Mesenchymal stem cell (in vitro differentiated cells and primary cell): ENCODE measurements at regions not wholly inside any gene's neighbourhood (a gene's known extent, or its start where the extent isn't known, plus 50 kb on each side); places are given as distances from the start of the nearest gene placed in this dataset.

Experiments used
- DNase-seq: peaks from one replicate; pipeline ENCODE4 v3.0.0-alpha.2; 2013
- H2AFZ ChIP-seq: one replicate; pipeline ENCODE4 v1.6.1; 2013; ENCODE audit warnings: low read depth, mild to moderate bottlenecking, control low read depth, inconsistent platforms, low read length, moderate library complexity
- H2AK5ac ChIP-seq: 2 replicates; pipeline ENCODE4 v1.6.1; 2013; ENCODE audit warnings: low read length, moderate library complexity, mild to moderate bottlenecking, inconsistent platforms; ENCODE audit not compliant: severe bottlenecking
- H2BK120ac ChIP-seq: one replicate; pipeline ENCODE4 v1.6.1; 2013; ENCODE audit warnings: low read depth, mild to moderate bottlenecking, inconsistent platforms, low read length, moderate library complexity
- H2BK12ac ChIP-seq, 2 experiments: one replicate each; pipeline ENCODE4 v1.6.1; 2013; ENCODE audit warnings: inconsistent platforms in 2 of 2, low read length in 2 of 2, mild to moderate bottlenecking in 2 of 2, moderate library complexity in 2 of 2, control low read depth in 1 of 2
- H2BK15ac ChIP-seq: one replicate; pipeline ENCODE4 v1.6.1; 2013; ENCODE audit warnings: mild to moderate bottlenecking, low read depth, inconsistent platforms; ENCODE audit not compliant: poor library complexity, severe bottlenecking
- H2BK5ac ChIP-seq: 2 replicates; pipeline ENCODE4 v1.6.1; 2013; ENCODE audit warnings: low read depth, mild to moderate bottlenecking, low read length, control low read depth, inconsistent platforms; ENCODE audit not compliant: poor library complexity, severe bottlenecking
- H3K14ac ChIP-seq, 2 experiments: one replicate each; pipeline ENCODE4 v1.6.1; 2013; ENCODE audit warnings: inconsistent platforms in 2 of 2, low read length in 2 of 2, control low read depth in 1 of 2, mild to moderate bottlenecking in 1 of 2, moderate library complexity in 1 of 2
- H3K18ac ChIP-seq, 2 experiments: one replicate each; pipeline ENCODE4 v1.6.1; 2013; ENCODE audit warnings: inconsistent platforms in 2 of 2, low read length in 2 of 2, control low read depth in 1 of 2, low read depth in 1 of 2, mild to moderate bottlenecking in 1 of 2
- H3K23ac ChIP-seq, 2 experiments: one replicate each; pipeline ENCODE4 v1.6.1; 2013; ENCODE audit warnings: inconsistent platforms in 2 of 2, low read length in 2 of 2, mild to moderate bottlenecking in 2 of 2, moderate library complexity in 2 of 2, control low read depth in 1 of 2
- H3K27ac ChIP-seq: 2 replicates; pipeline ENCODE4 v1.5.1; 2013; ENCODE audit warnings: mild to moderate bottlenecking, moderate library complexity, low read length, control low read depth, inconsistent platforms; ENCODE audit not compliant: poor library complexity, severe bottlenecking
- H3K27me3 ChIP-seq, 2 experiments: 2 replicates each; pipeline versions ENCODE4 v1.6.1 to v1.7.0; 2013; ENCODE audit warnings: low read length in 2 of 2, mild to moderate bottlenecking in 2 of 2, moderate library complexity in 2 of 2, control low read depth in 1 of 2, inconsistent platforms in 1 of 2; ENCODE audit not compliant: control insufficient read depth in 1 of 2, insufficient read depth in 1 of 2
- H3K36me3 ChIP-seq, 2 experiments: 2 replicates each; pipeline versions ENCODE4 v1.6.1 to v1.7.0; 2013; ENCODE audit warnings: low read length in 2 of 2, control low read depth in 1 of 2, inconsistent platforms in 1 of 2, low read depth in 1 of 2, mild to moderate bottlenecking in 1 of 2; ENCODE audit not compliant: insufficient read depth in 2 of 2, control insufficient read depth in 1 of 2
- H3K4ac ChIP-seq, 2 experiments: one replicate each; pipeline ENCODE4 v1.6.1; 2013; ENCODE audit warnings: inconsistent platforms in 2 of 2, low read length in 2 of 2, mild to moderate bottlenecking in 2 of 2, moderate library complexity in 2 of 2, control low read depth in 1 of 2, low read depth in 1 of 2
- H3K4me1 ChIP-seq: 2 replicates; pipeline ENCODE4 v1.6.1; 2013; ENCODE audit warnings: low read depth, low read length, control low read depth; ENCODE audit not compliant: control insufficient read depth, insufficient read depth
- H3K4me2 ChIP-seq: 2 replicates; pipeline ENCODE4 v1.6.1; 2013; ENCODE audit warnings: low read length, mild to moderate bottlenecking, inconsistent platforms; ENCODE audit not compliant: poor library complexity, severe bottlenecking
- H3K4me3 ChIP-seq, 2 experiments: 2 replicates each; pipeline versions ENCODE4 v1.5.1 to v1.7.0; 2013; ENCODE audit warnings: low read length in 2 of 2, mild to moderate bottlenecking in 2 of 2, control low read depth in 1 of 2, low read depth in 1 of 2; ENCODE audit not compliant: insufficient read depth in 1 of 2
- H3K79me1 ChIP-seq: replicated peaks from 2 replicates; pipeline ENCODE4 v1.6.1; 2013; ENCODE audit warnings: mild to moderate bottlenecking, control low read depth, low read length, inconsistent platforms; ENCODE audit not compliant: poor library complexity, severe bottlenecking
- H3K9ac ChIP-seq: 2 replicates; pipeline ENCODE4 v1.7.0; 2013; ENCODE audit warnings: mild to moderate bottlenecking, low read length, moderate library complexity
- H3K9me3 ChIP-seq: 2 replicates; pipeline ENCODE4 v1.7.0; 2013; ENCODE audit warnings: mild to moderate bottlenecking, low read length; ENCODE audit not compliant: control insufficient read depth
- H4K8ac ChIP-seq: one replicate; pipeline ENCODE4 v1.6.1; 2013; ENCODE audit warnings: inconsistent platforms, mild to moderate bottlenecking, low read length, moderate library complexity
- H4K91ac ChIP-seq: one replicate; pipeline ENCODE4 v1.6.1; 2013; ENCODE audit warnings: mild to moderate bottlenecking, low read length, inconsistent platforms
- WGBS: methylation state at CpG from one replicate; pipeline ENCODE4 v1.1.7; 2013; ENCODE audit warnings: mixed read lengths; 5-methylcytosine and 5-hydroxymethylcytosine counted together

DNA sequence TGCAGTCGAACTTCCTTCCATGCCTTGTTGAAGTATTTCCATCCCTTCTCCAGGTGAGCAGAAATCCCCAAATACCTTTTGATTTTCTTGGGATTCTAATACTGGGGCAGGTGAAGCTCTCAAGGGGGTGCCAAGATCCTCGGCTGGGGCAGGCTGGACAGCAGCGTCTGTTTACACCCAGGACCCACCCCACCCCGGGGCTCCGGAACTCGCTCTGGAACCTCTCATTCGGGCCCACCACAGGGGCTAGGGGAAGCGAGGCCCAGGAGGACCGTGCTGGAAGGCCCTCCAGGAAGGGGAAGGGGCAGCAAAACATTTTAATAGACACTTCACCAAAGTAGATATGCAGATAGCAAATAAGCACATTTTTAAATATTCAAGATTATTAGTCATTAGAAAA is 161.9 kb upstream of the GORAB start:
- H3K4me2 ChIP-seq: no peak overlapping the region
- H3K27ac ChIP-seq: no peak overlapping the region
- H3K9me3 ChIP-seq: peaks cover 20% of the 10 kb centered on the region
- no peaks in the 10 kb centered on the region for H3K36me3 ChIP-seq
- H2AK5ac ChIP-seq: no peak overlapping the region
- 94% methylated on average over 4 of the region's 9 CpGs for WGBS
- no peak overlapping the region for H4K91ac ChIP-seq
- H2BK15ac ChIP-seq: no peak overlapping the region
- no peak overlapping the region for H3K14ac ChIP-seq
- no peak overlapping the region for H3K9ac ChIP-seq
- H3K23ac ChIP-seq: no peak overlapping the region
- H3K4ac ChIP-seq: no peak overlapping the region
- no peak overlapping the region for H2BK120ac ChIP-seq
- H3K4me3 ChIP-seq: no peak overlapping the region
- no peak overlapping the region for H2AFZ ChIP-seq
- no peak overlapping the region for H2BK5ac ChIP-seq
- H4K8ac ChIP-seq: no peak overlapping the region
- no peak for DNase-seq
- H3K18ac ChIP-seq: no peak overlapping the region
- H3K27me3 ChIP-seq: no peaks in the 10 kb centered on the region
- no peak overlapping the region for H2BK12ac ChIP-seq
- H3K79me1 ChIP-seq: no peaks in the 10 kb centered on the region
- no peaks in the 10 kb centered on the region for H3K4me1 ChIP-seq

DNA sequence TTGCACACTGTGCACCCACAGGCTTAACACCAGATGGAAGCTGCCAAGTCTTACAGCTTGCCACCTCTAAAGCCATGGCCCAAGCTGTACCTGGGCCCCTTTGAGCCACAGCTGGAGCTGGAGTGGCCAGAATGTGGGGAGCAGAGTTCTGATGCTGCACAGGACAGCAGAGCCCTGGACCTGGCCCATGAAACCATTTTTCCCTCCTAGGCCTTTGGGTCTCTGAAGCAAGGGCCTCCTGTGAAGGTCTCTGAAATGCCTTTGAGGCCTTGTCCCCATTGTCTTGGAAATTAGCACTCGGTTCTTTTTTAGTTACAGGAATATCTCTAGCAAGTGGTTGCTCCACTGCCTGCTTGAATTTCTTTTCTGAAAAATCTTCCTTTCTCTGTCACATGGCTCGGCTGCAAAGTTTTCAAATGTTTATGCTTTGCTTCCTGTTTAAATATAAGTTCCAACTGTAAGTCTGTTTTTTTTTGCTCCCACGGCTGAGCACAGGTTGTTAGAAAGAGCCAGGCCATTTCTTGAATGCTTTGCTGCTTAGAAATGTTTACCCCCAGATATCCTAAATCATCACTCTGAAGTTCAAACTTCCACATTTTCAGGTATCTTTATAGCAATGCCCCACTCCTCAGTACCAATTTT is 156.8 kb upstream of the GORAB start:
- Histone ChIP-seq H2BK5ac (no peak overlapping the region), H2BK120ac (peak overlapping the region; percentile 99), H2AFZ (peak overlapping the region; percentile 85), H3K18ac (peak overlapping the region; percentile 98 to 99), H4K91ac (peak overlapping the region; percentile 99), H2BK15ac (peak overlapping the region; percentile 97), H2BK12ac (peak overlapping the region; percentile 97 to 98), H3K27ac (no peak overlapping the region), H3K9ac (no peak overlapping the region), H3K79me1 (no peaks in the 10 kb centered on the region), H4K8ac (peak overlapping the region; percentile 98), H3K23ac (peak overlapping the region in 1 of 2 experiments; percentile 83), H3K14ac (peak overlapping the region in 1 of 2 experiments; percentile 91), H3K36me3 (no peaks in the 10 kb centered on the region), H3K27me3 (no peaks in the 10 kb centered on the region), H3K4me1 (no peaks in the 10 kb centered on the region), H3K4me3 (no peak overlapping the region), H3K4me2 (no peak overlapping the region), H3K4ac (peak overlapping the region; percentile 84 to 99), H2AK5ac (no peak overlapping the region), H3K9me3 (no peaks in the 10 kb centered on the region)
- 34% methylated on average over 3 of the region's 3 CpGs for WGBS
- peak; percentile 60 for DNase-seq

DNA sequence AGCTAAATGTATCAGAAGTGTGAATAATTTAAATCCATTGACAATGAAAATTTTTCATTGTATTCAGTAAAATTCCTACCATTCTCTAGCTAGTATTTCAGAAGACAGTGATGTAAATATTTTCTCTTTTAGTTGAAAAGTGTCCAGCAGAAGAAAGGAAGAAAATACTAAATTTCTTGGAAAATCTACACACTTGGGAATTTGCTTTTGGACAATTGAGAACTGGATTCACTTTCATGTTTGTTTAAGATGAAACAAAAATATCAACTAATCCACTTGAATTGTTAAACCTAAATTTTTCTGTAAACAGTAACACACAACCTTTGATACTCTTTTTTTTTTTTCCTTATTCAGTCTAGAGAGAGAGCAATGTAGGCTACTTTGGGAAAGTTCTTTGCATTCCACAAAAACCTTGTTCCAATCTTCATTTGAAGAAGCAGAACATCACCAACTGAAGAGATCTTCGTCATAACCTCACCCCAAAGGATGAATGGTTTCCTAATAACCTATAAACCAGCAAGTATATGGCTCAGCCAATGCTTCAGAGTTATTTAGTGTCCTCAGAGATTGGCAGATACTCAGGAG is 155.1 kb upstream of the GORAB start:
- no peak for DNase-seq
- Histone ChIP-seq H3K79me1 (no peaks in the 10 kb centered on the region), H3K4me3 (no peak overlapping the region), H2BK120ac (no peak overlapping the region), H2AFZ (no peak overlapping the region), H3K27ac (no peak overlapping the region), H3K23ac (no peak overlapping the region), H2BK15ac (no peak overlapping the region), H4K91ac (no peak overlapping the region), H3K27me3 (no peaks in the 10 kb centered on the region), H3K4ac (no peak overlapping the region), H2BK12ac (no peak overlapping the region), H3K9ac (no peak overlapping the region), H3K18ac (no peak overlapping the region), H3K4me2 (no peak overlapping the region), H3K36me3 (no peaks in the 10 kb centered on the region), H3K14ac (no peak overlapping the region), H3K9me3 (peaks cover 4% of the 10 kb centered on the region), H3K4me1 (no peaks in the 10 kb centered on the region), H2AK5ac (no peak overlapping the region), H4K8ac (no peak overlapping the region), H2BK5ac (no peak overlapping the region)
- WGBS: 0% methylated on average over 1 of the region's 1 CpG

DNA sequence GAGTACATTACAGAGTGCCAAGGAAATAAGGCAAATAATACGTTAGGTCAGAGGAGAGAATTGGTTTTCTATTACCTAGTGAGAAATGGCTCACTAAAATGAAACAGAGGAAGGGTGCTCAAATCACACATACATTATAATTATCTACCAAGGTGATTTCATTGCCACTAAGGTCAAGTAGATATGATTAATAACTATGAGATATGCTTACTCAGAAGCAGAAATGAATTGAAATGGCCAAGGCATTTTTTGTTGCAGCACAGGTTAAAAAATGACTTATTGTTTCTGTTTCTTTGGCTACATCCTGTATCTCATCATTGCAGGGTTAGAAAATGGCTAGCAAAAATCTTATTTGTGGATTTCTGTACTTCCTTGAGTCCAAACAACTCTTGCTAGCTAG is 154.5 kb upstream of the GORAB start:
- Histone ChIP-seq H3K9me3 (peaks cover 6% of the 10 kb centered on the region), H2AK5ac (no peak overlapping the region), H3K36me3 (no peaks in the 10 kb centered on the region), H3K4me3 (no peak overlapping the region), H4K91ac (no peak overlapping the region), H3K4me2 (no peak overlapping the region), H3K18ac (no peak overlapping the region), H2AFZ (no peak overlapping the region), H4K8ac (no peak overlapping the region), H3K9ac (no peak overlapping the region), H2BK5ac (no peak overlapping the region), H3K14ac (no peak overlapping the region), H2BK120ac (no peak overlapping the region), H3K23ac (no peak overlapping the region), H3K27me3 (no peaks in the 10 kb centered on the region), H3K4me1 (no peaks in the 10 kb centered on the region), H2BK12ac (no peak overlapping the region), H2BK15ac (no peak overlapping the region), H3K79me1 (no peaks in the 10 kb centered on the region), H3K4ac (no peak overlapping the region), H3K27ac (no peak overlapping the region)
- no peak for DNase-seq
- WGBS: no CpG with 5 or more reads among the region's 1 CpG
